Tibial nerve (tissue), 4 donors: ENCODE measurements at regions not wholly inside any gene's neighbourhood (a gene's known extent, or its start where the extent isn't known, plus 50 kb on each side); places are given as distances from the start of the nearest gene placed in this dataset.
"Not testable (repeated sequence)": the region's sequence is repeated elsewhere in the genome, so short reads cannot be mapped to it uniquely, and the experiment has no call there.

ENCODE experiments used
- CTCF ChIP-seq, 5 experiments: fragments of 200-600 bp in 3 of 5; fragments of 450-650 bp in 2 of 5; sonication (generic) in 3 of 5; IDR thresholded peaks; one replicate each; pipeline ENCODE4 v1.5.1; 2016 to 2019; ENCODE audit warnings: antibody characterized with exemption in 5 of 5, mild to moderate bottlenecking in 3 of 5, moderate library complexity in 2 of 5
- EP300 ChIP-seq, 2 donors: sonication (generic); formaldehyde crosslinking; IDR thresholded peaks; one replicate each; pipeline ENCODE4 v1.6.1; 2017; ENCODE audit warnings: antibody characterized with exemption in 2 of 2, mild to moderate bottlenecking in 1 of 2
- POLR2A ChIP-seq, 2 donors: fragments of 450-650 bp; IDR thresholded peaks; one replicate each; pipeline ENCODE4 v1.6.1; 2017; ENCODE audit warnings: antibody characterized with exemption in 2 of 2, mild to moderate bottlenecking in 2 of 2, moderate library complexity in 2 of 2

GRCh38 chr1:143496526-143497373 is 475.0 kb downstream of the FAM72C start:
- TF ChIP-seq POLR2A, CTCF, EP300 (IDR thresholded peaks at IDR 0.05): not testable (repeated sequence)
